Mammary epithelial cell (primary cell): ENCODE measurements at regions not wholly inside any gene's neighbourhood (a gene's known extent, or its start where the extent isn't known, plus 50 kb on each side); places are given as distances from the start of the nearest gene placed in this dataset.

Source experiments
- CTCF ChIP-seq, 2 donors: IDR thresholded peaks in 1 of 2; conservative IDR thresholded peaks in 1 of 2; 2 replicates each; pipeline ENCODE4 v1.5.1; 2011 to 2012; ENCODE audit warnings: inconsistent platforms in 2 of 2, low read length in 2 of 2, mild to moderate bottlenecking in 2 of 2, control low read depth in 1 of 2, low read depth in 1 of 2; ENCODE audit not compliant: insufficient read depth in 1 of 2; ENCODE audit errors: extremely low read depth in 1 of 2
- EZH2 ChIP-seq: IDR thresholded peaks from 2 replicates; pipeline ENCODE4 v1.6.1; 2012; ENCODE audit warnings: low read length, inconsistent platforms, borderline replicate concordance

- peak in 1 of 2 donors; percentile 23 for TF ChIP-seq CTCF (conservative IDR thresholded peaks at IDR 0.05 in 1 of 2, IDR thresholded peaks at IDR 0.05 in 1 of 2; ENCODE audit: extremely low read depth in 1 of 2, insufficient read depth in 1 of 2, low read depth in 1 of 2, low read length in 2 of 2)
- TF ChIP-seq EZH2 = no peak
These were observed 471.5 kb downstream of the EPHA4 start for GRCh38 chr2:221100467-221101089.
